H1 (cell line): ENCODE measurements at regions not wholly inside any gene's neighbourhood (a gene's known extent, or its start where the extent isn't known, plus 50 kb on each side); places are given as distances from the start of the nearest gene placed in this dataset.

Source experiments
- ASH2L ChIP-seq: fragments of 200-600, 300-600 bp; sonication (generic); IDR thresholded peaks from one replicate; pipeline ENCODE4 v1.7.1; 2017; ENCODE audit warnings: low read length
- EGR1 ChIP-seq: IDR thresholded peaks from 2 replicates; pipeline ENCODE4 v1.6.1; 2011; ENCODE audit warnings: low read depth, low read length, borderline replicate concordance
- HDAC6 ChIP-seq: IDR thresholded peaks from one replicate; pipeline ENCODE4 v1.7.1; 2012; ENCODE audit warnings: low read depth, mild to moderate bottlenecking, inconsistent platforms, low read length, moderate library complexity
- SIRT6 ChIP-seq: IDR thresholded peaks from one replicate; pipeline ENCODE4 v1.7.1; 2012; ENCODE audit warnings: low read length, inconsistent platforms
- SRF ChIP-seq: IDR thresholded peaks from 2 replicates; pipeline ENCODE4 v1.6.1; 2011; ENCODE audit warnings: mild to moderate bottlenecking, low read depth, low read length, moderate library complexity
- TF ChIP-seq, protein P1 (sequence below): IDR thresholded peaks from 2 replicates; pipeline ENCODE4 v1.6.1; 2012; ENCODE audit warnings: low read length, inconsistent platforms

DNA sequence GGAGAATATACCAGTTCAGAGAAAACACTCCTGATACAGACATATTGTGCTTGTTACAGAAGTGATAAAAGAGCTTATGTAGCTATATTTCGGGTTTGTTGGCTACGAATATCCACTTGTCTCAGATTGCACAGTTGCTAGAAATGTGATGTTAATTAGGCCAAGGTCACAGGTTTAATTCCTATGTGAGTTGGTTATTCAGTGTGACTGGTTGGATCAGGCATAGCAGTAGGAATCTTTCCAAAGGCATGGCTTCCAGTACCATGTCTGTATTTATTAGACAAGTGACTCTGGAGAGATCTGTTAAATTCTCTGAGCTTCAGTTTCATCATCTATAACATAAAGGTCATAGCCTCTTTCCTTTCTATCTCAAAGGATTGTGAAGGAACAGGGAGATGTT is 152.7 kb upstream of the KITLG start (continued):
- TF ChIP-seq HDAC6 (no peak), SRF (no peak), SIRT6 (no peak), ASH2L (no peak), EGR1 (no peak)
- TF ChIP-seq, protein P1, sequence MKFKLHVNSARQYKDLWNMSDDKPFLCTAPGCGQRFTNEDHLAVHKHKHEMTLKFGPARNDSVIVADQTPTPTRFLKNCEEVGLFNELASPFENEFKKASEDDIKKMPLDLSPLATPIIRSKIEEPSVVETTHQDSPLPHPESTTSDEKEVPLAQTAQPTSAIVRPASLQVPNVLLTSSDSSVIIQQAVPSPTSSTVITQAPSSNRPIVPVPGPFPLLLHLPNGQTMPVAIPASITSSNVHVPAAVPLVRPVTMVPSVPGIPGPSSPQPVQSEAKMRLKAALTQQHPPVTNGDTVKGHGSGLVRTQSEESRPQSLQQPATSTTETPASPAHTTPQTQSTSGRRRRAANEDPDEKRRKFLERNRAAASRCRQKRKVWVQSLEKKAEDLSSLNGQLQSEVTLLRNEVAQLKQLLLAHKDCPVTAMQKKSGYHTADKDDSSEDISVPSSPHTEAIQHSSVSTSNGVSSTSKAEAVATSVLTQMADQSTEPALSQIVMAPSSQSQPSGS: no peak
